PC-3 (cell line): ENCODE measurements at regions not wholly inside any gene's neighbourhood (a gene's known extent, or its start where the extent isn't known, plus 50 kb on each side); places are given as distances from the start of the nearest gene placed in this dataset.

Experiments
- ATAC-seq: fragments of 200-7000 bp; cut with Tn5 transposase; 2 replicates; pipeline ENCODE4 v1.9.1; 2020; ENCODE audit warnings: mild to moderate bottlenecking, moderate library complexity
- BruUV-seq: library from RNA; stranded (reverse); fragments of 400-500 nt; replicated peaks from 2 replicates; lab custom pipeline; 2021; lab: Mats Ljungman, UMichigan
- CTCF ChIA-PET: fragments of 300-600 bp; sonication (Branson Sonifier 250); formaldehyde crosslinking; loops from one replicate; lab custom pipeline; 2022; ENCODE audit warnings: antibody characterized with exemption; lab: Charles Lee
- POLR2A ChIA-PET: fragments of 300-600 bp; sonication (Branson Sonifier 250); formaldehyde crosslinking; loops from one replicate; lab custom pipeline; 2022; ENCODE audit warnings: antibody characterized with exemption; ENCODE audit not compliant: unreplicated experiment; lab: Charles Lee
- DNase-seq: peaks from one replicate; pipeline ENCODE4 v3.0.0-alpha.2; 2015
- H2AFZ ChIP-seq: fragments of 300-600 bp; sonication (generic); 2 replicates; pipeline ENCODE4 v1.6.0; 2016; ENCODE audit warnings: antibody characterized with exemption, low read length
- H3F3A ChIP-seq: fragments of 300-600 bp; sonication (generic); one replicate; pipeline ENCODE4 v1.6.0; 2017; ENCODE audit warnings: antibody characterized with exemption, low read length, control low read depth, mild to moderate bottlenecking; ENCODE audit not compliant: unreplicated experiment
- H3K27ac ChIP-seq: fragments of 300-600 bp; sonication (generic); 2 replicates; pipeline ENCODE4 v1.5.1; 2016; ENCODE audit warnings: mild to moderate bottlenecking, low read length
- H3K27me3 ChIP-seq: fragments of 300-600 bp; sonication (generic); 2 replicates; pipeline ENCODE4 v1.6.1; 2016; ENCODE audit warnings: low read length, mixed read lengths
- H3K36me3 ChIP-seq: fragments of 300-600 bp; sonication (generic); 2 replicates; pipeline ENCODE4 v1.6.1; 2016; ENCODE audit warnings: low read depth, mixed run types, low read length, mixed read lengths
- H3K4me1 ChIP-seq: fragments of 300-600 bp; sonication (generic); 2 replicates; pipeline ENCODE4 v1.5.1; 2016; ENCODE audit warnings: low read length; ENCODE audit not compliant: insufficient read depth
- H3K4me2 ChIP-seq: fragments of 300-600 bp; sonication (generic); 2 replicates; pipeline ENCODE4 v1.6.0; 2016; ENCODE audit warnings: low read length
- H3K4me3 ChIP-seq: fragments of 300-600 bp; sonication (generic); 2 replicates; pipeline ENCODE4 v1.5.1; 2016; ENCODE audit warnings: mild to moderate bottlenecking, low read length, mixed read lengths
- H3K79me2 ChIP-seq: fragments of 300-600 bp; sonication (generic); 2 replicates; pipeline ENCODE4 v1.6.1; 2017; ENCODE audit warnings: low read length, mixed read lengths
- H3K9ac ChIP-seq: fragments of 300-600 bp; sonication (generic); 2 replicates; pipeline ENCODE4 v1.6.0; 2016; ENCODE audit warnings: mild to moderate bottlenecking, low read length
- H3K9me2 ChIP-seq: fragments of 300-600 bp; sonication (generic); replicated peaks from 2 replicates; pipeline ENCODE4 v1.6.1; 2016; ENCODE audit warnings: mixed run types, low read length, mixed read lengths
- H3K9me3 ChIP-seq: fragments of 300-600 bp; sonication (generic); 2 replicates; pipeline ENCODE4 v1.6.1; 2016; ENCODE audit warnings: low read length, mixed read lengths
- H4K20me1 ChIP-seq: fragments of 300-600 bp; sonication (generic); 2 replicates; pipeline ENCODE4 v1.6.1; 2016; ENCODE audit warnings: low read length, mixed read lengths
- CTCF ChIP-seq: fragments of 300-600 bp; sonication (generic); conservative IDR thresholded peaks from 2 replicates; pipeline ENCODE4 v1.5.1; 2017; ENCODE audit warnings: antibody characterized with exemption, low read depth, mild to moderate bottlenecking, low read length
- EZH2 ChIP-seq: fragments of 300-600 bp; sonication (generic); IDR thresholded peaks from one replicate; pipeline ENCODE4 v1.6.1; 2017; ENCODE audit warnings: antibody characterized with exemption, mild to moderate bottlenecking, low read length; ENCODE audit not compliant: unreplicated experiment
- EZH2phosphoT487 ChIP-seq: fragments of 300-600 bp; sonication (generic); IDR thresholded peaks from 2 replicates; pipeline ENCODE4 v1.6.1; 2018; ENCODE audit warnings: mild to moderate bottlenecking, antibody characterized with exemption, low read length, borderline replicate concordance
- intact Hi-C: fragments of 100-400 bp; cut with micrococcal nuclease; formaldehyde crosslinking; loops from 2 replicates; pipeline ENCODE4 v1.9.0; 2023

GRCh38 chr6:98230250-98230649, 604.1 kb upstream of the POU3F2 start:
- no peaks in the 10 kb centered on the region for H3F3A ChIP-seq
- no peaks in the 10 kb centered on the region for H3K36me3 ChIP-seq
- H3K79me2 ChIP-seq: no peaks in the 10 kb centered on the region
- ATAC-seq (no peak), DNase-seq (no peak)
- BruUV-seq: no TSS peak
- H3K9me2 ChIP-seq: no peaks in the 10 kb centered on the region
- ChIA-PET CTCF (no interaction called here), POLR2A (no interaction called here)
- H3K4me1 ChIP-seq: no peaks in the 10 kb centered on the region
- no peak overlapping the region for H3K4me3 ChIP-seq
- H3K27me3 ChIP-seq: no peaks in the 10 kb centered on the region
- no peaks in the 10 kb centered on the region for H3K9me3 ChIP-seq
- TF ChIP-seq EZH2phosphoT487 (no peak), EZH2 (no peak)
- no peaks in the 10 kb centered on the region for H4K20me1 ChIP-seq
- intact Hi-C loops: no loop called here
- H3K4me2 ChIP-seq: no peak overlapping the region
- H3K27ac ChIP-seq: no peak overlapping the region
- H3K9ac ChIP-seq: no peak overlapping the region
- H2AFZ ChIP-seq: no peak overlapping the region

GRCh38 chr6:98239057-98239456, 595.3 kb upstream of the POU3F2 start:
- Histone ChIP-seq H3K4me2 (no peak overlapping the region), H3K27ac (no peak overlapping the region), H3K4me3 (no peak overlapping the region), H3K4me1 (no peaks in the 10 kb centered on the region), H3K9ac (no peak overlapping the region), H3F3A (no peaks in the 10 kb centered on the region), H3K79me2 (no peaks in the 10 kb centered on the region), H3K9me2 (no peaks in the 10 kb centered on the region), H4K20me1 (no peaks in the 10 kb centered on the region), H3K9me3 (no peaks in the 10 kb centered on the region), H3K36me3 (no peaks in the 10 kb centered on the region), H3K27me3 (peaks cover 8% of the 10 kb centered on the region; the same call in 1 of the 2 replicates), H2AFZ (no peak overlapping the region)
- intact Hi-C loops: no loop called here
- ChIA-PET POLR2A (no interaction called here), CTCF (no interaction called here)
- no peak for ATAC-seq
- TF ChIP-seq EZH2phosphoT487 (no peak), EZH2 (no peak), CTCF (no peak)
- no peak for DNase-seq
- no TSS peak for BruUV-seq

- H3K4me3 ChIP-seq: no peak overlapping the region
- H4K20me1 ChIP-seq: no peaks in the 10 kb centered on the region
- H3K9me2 ChIP-seq: no peaks in the 10 kb centered on the region
- H2AFZ ChIP-seq: no peak overlapping the region
- ATAC-seq: no peak
- no peak for TF ChIP-seq EZH2phosphoT487
- no peak for TF ChIP-seq CTCF
- TF ChIP-seq EZH2: no peak
- H3K9me3 ChIP-seq: no peaks in the 10 kb centered on the region
- no peak for DNase-seq
- intact Hi-C loops: no loop called here
- no peak overlapping the region for H3K9ac ChIP-seq
- H3F3A ChIP-seq: no peaks in the 10 kb centered on the region
- no peaks in the 10 kb centered on the region for H3K36me3 ChIP-seq
- H3K27ac ChIP-seq: no peak overlapping the region
- no peaks in the 10 kb centered on the region for H3K79me2 ChIP-seq
- CTCF ChIA-PET: no interaction called here
- POLR2A ChIA-PET: no interaction called here
- H3K4me2 ChIP-seq: no peak overlapping the region
- H3K4me1 ChIP-seq: no peaks in the 10 kb centered on the region
- BruUV-seq: no TSS peak
- H3K27me3 ChIP-seq: peaks cover 11% of the 10 kb centered on the region; the same call in 1 of the 2 replicates
Observed at GRCh38 chr6:98241630-98242029, 592.7 kb upstream of the POU3F2 start.
